ENCODE measurements at regions not wholly inside any gene's neighbourhood (a gene's known extent, or its start where the extent isn't known, plus 50 kb on each side); places are given as distances from the start of the nearest gene placed in this dataset.

DNA sequence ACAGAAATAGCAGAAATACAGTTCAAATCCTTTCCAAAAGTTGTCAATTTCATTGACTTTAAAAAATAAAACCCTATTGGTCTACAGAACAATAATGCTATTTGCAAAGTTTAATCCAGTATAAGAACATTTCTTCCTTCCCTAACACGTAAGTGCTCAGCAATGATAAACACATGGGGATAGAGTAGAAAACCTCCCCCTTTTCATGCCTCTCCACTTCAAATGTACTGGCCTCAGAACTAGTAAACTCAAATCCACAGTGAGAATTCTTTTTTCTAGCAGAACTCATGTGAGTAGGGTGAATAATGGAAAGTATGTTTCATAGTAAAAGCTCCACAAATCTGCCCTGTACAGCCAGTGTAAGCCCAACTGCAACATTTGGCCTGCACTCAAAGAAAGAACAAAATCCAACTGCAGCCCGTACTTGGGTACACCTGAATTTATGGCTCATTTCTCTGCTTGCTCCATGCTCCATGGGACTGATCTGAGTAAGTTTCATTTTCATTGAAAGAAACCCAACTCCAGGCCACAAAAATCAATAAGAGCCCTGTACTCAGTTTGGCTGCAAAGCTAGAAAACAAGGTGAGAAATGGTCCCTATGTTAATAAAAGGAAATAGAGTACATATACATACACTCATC is 115.0 kb upstream of the RMDN2 start:
- no peak overlapping the region for H3K4me3 ChIP-seq
- no peaks in the 10 kb centered on the region for H3K27me3 ChIP-seq
- DNase-seq = no peak
- H3K36me3 ChIP-seq = peaks cover 3% of the 10 kb centered on the region
- peaks cover 22% of the 10 kb centered on the region for H3K9me3 ChIP-seq

DNA sequence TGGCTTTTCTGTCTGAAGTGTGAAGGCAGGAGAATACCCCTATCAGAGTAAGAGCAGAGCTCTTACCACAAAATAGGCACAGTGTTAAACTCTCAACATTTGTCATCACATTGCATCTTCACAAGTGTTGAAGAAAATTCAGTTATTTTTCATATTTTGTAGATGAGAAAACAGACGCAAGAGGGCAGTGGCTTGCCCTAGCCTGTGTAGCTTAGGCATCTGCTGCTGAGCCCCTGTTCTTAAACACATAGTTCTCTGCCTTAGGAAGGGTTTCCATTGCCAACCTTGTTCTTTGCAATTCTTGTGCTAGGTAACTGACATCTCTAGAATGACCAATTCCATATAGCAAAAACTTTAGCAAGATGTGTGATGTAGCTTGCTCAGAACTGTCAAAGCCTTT is 112.7 kb upstream of the RMDN2 start:
- H3K4me3 ChIP-seq = no peak overlapping the region
- DNase-seq = no peak
- peaks cover 12% of the 10 kb centered on the region for H3K9me3 ChIP-seq
- H3K36me3 ChIP-seq = peaks cover 3% of the 10 kb centered on the region
- no peaks in the 10 kb centered on the region for H3K27me3 ChIP-seq

- Histone ChIP-seq H3K36me3 (peaks cover 1% of the 10 kb centered on the region), H3K27me3 (no peaks in the 10 kb centered on the region), H3K4me3 (no peak overlapping the region), H3K9me3 (peaks cover 6% of the 10 kb centered on the region)
- DNase-seq = no peak
Observed at GRCh38 chr2:37812941-37813730, 112.0 kb upstream of the RMDN2 start.

DNA sequence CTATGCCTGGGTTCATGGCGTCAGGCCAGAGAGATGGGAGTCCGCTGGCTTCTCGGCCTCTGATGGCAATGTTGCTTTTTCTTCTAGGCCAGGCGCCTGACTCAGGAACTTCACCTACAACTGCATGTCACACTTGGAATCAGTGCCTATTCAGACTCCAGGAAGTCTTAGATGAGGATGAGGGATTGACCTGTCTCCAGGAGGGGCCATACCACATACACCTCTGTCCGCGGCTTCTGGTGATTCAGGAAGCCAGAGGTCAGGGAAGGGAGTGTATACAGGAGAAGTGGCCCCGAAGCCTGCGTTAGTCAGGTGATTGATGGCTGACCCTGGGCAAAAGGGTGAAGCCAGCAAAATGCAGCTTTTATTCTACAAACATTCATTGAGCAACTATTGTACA is 109.1 kb upstream of the RMDN2 start:
- Histone ChIP-seq H3K9me3 (peaks cover 6% of the 10 kb centered on the region), H3K36me3 (no peaks in the 10 kb centered on the region), H3K4me3 (no peak overlapping the region), H3K27me3 (no peaks in the 10 kb centered on the region)
- no peak for DNase-seq

- DNase-seq = no peak
- no peak overlapping the region for H3K4me3 ChIP-seq
- no peaks in the 10 kb centered on the region for H3K27me3 ChIP-seq
- H3K9me3 ChIP-seq = peaks cover 6% of the 10 kb centered on the region
- H3K36me3 ChIP-seq = no peaks in the 10 kb centered on the region
Observed at GRCh38 chr2:37816686-37817085, 108.4 kb upstream of the RMDN2 start.

DNA sequence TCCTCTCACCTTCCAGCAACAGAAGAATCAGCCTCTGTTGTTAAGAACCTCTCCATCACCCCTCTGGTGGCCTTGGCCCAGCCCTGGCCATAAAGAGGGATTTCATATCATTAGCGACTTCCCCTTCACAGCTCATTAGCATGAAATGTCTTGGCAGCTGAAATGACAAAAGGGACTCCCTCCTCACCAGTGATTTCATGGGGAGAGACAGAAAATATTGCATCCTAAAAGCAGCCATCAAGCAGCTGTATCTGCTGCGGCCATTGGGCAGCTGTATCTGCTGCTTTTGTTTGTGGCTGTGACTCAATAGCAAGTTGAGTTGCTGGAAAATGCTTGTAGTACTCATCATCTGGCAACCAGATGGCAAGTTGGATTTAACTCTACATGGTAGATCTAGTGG is 105.9 kb upstream of the RMDN2 start:
- H3K27me3 ChIP-seq = no peaks in the 10 kb centered on the region
- H3K4me3 ChIP-seq = no peak overlapping the region
- peaks cover 6% of the 10 kb centered on the region for H3K9me3 ChIP-seq
- DNase-seq = peak; percentile 57
- H3K36me3 ChIP-seq = no peaks in the 10 kb centered on the region

DNA sequence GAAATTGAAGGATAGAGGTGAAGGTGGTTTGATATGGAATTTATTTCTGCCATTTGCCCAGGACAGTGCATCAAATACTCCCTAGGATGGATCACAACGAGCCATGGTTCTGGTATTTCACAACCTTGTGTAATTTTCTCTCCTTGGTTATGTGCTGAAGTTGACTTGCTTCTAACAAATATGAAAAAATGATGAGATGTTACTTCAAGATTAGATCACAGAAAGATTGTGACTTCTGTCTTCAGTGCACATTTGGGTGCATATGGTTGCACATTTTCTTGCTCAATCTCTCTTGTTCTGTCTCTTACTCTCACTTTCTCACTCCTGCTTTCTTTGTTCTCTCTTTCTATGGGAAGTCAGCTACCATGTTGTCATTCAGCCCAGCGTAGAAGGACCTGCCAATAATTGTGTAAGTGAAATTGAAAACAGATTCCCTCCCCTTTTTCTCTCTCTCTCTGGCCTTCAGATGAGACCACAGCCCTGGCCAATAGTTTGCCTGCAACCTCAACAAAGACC is 104.6 kb upstream of the RMDN2 start:
- DNase-seq = no peak
- H3K9me3 ChIP-seq = peaks cover 6% of the 10 kb centered on the region

DNA sequence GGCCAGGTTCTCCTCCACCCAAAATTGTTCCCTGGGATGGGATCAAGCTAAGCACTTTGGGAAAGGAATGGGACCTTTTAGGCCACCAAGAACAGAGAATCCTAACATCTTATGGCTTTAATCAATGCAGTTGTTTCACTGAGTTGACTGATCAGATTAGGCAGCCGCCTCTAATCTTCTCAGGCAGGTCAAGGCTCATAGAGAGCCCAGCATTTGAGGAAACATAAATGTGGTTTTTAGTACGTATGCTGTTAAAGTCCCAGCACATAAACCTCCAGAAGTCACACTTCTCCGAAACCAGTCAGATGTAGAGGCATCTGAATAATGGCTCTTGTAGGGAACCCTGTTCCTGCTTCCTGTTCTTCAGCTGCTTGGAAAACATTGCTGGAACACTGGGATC is 99.5 kb upstream of the RMDN2 start:
- Histone ChIP-seq H3K9me3 (peaks cover 3% of the 10 kb centered on the region; the same call in 1 of the 2 replicates), H3K36me3 (no peaks in the 10 kb centered on the region), H3K27me3 (no peaks in the 10 kb centered on the region), H3K4me3 (no peak overlapping the region)
- no peak for DNase-seq

More for the DNA sequence above, 104.6 kb upstream of the RMDN2 start:
- H3K4me3 ChIP-seq = no peak overlapping the region
- no peaks in the 10 kb centered on the region for H3K36me3 ChIP-seq
- H3K27me3 ChIP-seq = no peaks in the 10 kb centered on the region

- Histone ChIP-seq H3K9me3 (no peaks in the 10 kb centered on the region), H3K4me3 (no peak overlapping the region), H3K27me3 (no peaks in the 10 kb centered on the region), H3K36me3 (no peaks in the 10 kb centered on the region)
- no peak for DNase-seq
Observed at GRCh38 chr2:37826611-37827010, 98.5 kb upstream of the RMDN2 start.

DNA sequence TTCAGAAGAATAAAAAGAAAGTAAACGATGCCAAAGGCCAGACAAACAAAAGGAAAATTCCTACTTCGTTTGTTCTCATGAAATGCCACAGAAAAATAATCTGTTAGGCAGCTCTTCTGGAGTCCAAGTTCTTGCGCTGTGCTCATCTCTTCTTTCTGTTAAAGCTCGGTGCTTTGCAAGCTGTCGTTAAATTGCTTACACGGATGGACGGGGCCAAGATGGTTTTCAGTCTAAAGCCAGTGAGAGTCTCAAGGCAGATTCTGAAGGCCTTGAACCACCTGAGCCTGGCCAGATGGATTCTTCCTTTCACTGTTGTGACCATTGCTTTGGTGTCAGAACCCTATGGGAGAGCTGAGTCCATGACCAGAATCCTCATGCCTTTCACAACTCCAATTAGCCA is 97.6 kb upstream of the RMDN2 start:
- Histone ChIP-seq H3K9me3 (no peaks in the 10 kb centered on the region), H3K4me3 (no peak overlapping the region), H3K27me3 (no peaks in the 10 kb centered on the region), H3K36me3 (no peaks in the 10 kb centered on the region)
- no peak for DNase-seq

GRCh38 chr2:37827911-37828511 is 97.1 kb upstream of the RMDN2 start:
- no peaks in the 10 kb centered on the region for H3K36me3 ChIP-seq
- H3K27me3 ChIP-seq = no peaks in the 10 kb centered on the region
- peak; percentile 60 for DNase-seq
- H3K4me3 ChIP-seq = no peak overlapping the region
- H3K9me3 ChIP-seq = no peaks in the 10 kb centered on the region

DNA sequence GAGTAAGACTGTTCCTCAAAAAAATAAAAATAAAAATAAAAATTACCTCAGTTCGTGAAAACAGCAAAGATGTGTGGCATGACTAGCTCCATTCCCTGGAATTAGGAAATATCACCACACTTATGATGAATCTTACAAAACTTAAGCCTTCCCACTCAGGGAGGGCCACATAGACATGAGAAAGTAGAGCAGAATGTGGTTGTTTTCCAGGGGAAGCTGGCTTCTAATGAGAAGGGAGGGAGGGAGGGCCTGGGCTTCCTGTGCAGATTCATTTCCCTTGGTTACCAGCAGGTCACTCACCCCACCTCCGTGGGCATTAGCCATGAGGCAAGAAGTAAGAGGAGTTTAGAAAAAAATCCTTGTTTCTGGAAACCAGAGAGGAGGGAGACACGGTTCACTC is 95.9 kb upstream of the RMDN2 start:
- DNase-seq = peak; percentile 83
- Histone ChIP-seq H3K27me3 (no peaks in the 10 kb centered on the region), H3K4me3 (no peak overlapping the region), H3K9me3 (no peaks in the 10 kb centered on the region), H3K36me3 (no peaks in the 10 kb centered on the region)

GRCh38 chr2:37829616-37830395 is 95.3 kb upstream of the RMDN2 start:
- no peak overlapping the region for H3K4me3 ChIP-seq
- no peaks in the 10 kb centered on the region for H3K27me3 ChIP-seq
- no peaks in the 10 kb centered on the region for H3K36me3 ChIP-seq
- peak; percentile 41 for DNase-seq
- H3K9me3 ChIP-seq = no peaks in the 10 kb centered on the region

DNA sequence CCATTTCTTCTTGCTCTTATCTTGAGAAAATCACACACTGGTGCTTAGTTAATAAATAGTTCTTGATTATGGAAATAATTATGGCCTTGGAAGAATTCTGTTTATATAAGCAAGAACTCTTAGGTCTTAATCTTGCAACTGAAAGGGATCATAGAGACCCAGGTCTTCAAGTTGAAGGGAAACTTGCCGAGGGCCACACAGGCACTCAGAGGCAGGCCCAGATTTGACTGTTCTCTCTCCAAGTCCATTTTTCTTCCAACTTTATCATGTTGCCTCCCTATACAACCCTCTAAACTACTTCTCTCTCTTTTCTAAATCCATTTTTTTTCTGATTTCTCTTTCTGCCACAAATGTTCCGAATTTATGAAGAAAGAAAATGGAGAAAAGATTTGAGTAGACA is 94.5 kb upstream of the RMDN2 start:
- Histone ChIP-seq H3K9me3 (no peaks in the 10 kb centered on the region), H3K4me3 (no peak overlapping the region), H3K36me3 (no peaks in the 10 kb centered on the region), H3K27me3 (no peaks in the 10 kb centered on the region)
- no peak for DNase-seq

- Histone ChIP-seq H3K36me3 (no peaks in the 10 kb centered on the region), H3K9me3 (no peaks in the 10 kb centered on the region), H3K4me3 (no peak overlapping the region), H3K27me3 (no peaks in the 10 kb centered on the region)
- DNase-seq = no peak
Observed at GRCh38 chr2:37831081-37831780, 93.9 kb upstream of the RMDN2 start.

GRCh38 chr2:37832590-37833197 is 92.4 kb upstream of the RMDN2 start:
- DNase-seq = peak; percentile 76
- Histone ChIP-seq H3K36me3 (no peaks in the 10 kb centered on the region), H3K27me3 (no peaks in the 10 kb centered on the region), H3K4me3 (no peak overlapping the region), H3K9me3 (no peaks in the 10 kb centered on the region)

Measured in MG63 (cell line).